GM21423 (cell line): ENCODE measurements at regions not wholly inside any gene's neighbourhood (a gene's known extent, or its start where the extent isn't known, plus 50 kb on each side); places are given as distances from the start of the nearest gene placed in this dataset.

Experiments
- ATAC-seq: cut with Tn5 transposase; IDR thresholded peaks from one replicate; pipeline ENCODE4 v1.9.1; 2021; ENCODE audit warnings: mild to moderate bottlenecking, moderate library complexity; ENCODE audit not compliant: unreplicated experiment

- no peak for ATAC-seq
Observed at GRCh38 chr16:80055831-80056230, 455.3 kb upstream of the MAF start.

- no peak for ATAC-seq
Observed at GRCh38 chr16:80054647-80055046, 454.1 kb upstream of the MAF start.

DNA sequence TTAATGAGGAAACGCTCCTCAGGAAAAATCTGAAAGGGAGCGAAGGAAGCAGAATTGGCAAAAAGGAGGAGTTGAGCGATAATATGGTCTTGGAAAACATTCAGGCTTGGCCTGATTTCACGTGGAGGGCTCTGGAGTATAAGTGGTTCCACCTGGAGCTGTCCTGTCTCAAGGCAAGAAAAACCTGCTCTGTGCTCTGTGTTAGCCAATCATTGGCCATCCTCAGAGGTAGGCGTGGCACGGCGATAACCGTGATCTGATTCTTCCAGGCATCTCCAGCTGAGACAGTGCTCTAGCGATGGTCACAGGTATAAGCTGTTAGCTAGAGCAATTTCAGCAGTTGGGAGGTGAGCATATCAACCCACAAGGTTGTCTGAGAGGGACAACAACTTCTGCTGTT, 450.5 kb upstream of the MAF start:
- no peak for ATAC-seq

- no peak for ATAC-seq
Observed at GRCh38 chr16:80048250-80048649, 447.7 kb upstream of the MAF start.

DNA sequence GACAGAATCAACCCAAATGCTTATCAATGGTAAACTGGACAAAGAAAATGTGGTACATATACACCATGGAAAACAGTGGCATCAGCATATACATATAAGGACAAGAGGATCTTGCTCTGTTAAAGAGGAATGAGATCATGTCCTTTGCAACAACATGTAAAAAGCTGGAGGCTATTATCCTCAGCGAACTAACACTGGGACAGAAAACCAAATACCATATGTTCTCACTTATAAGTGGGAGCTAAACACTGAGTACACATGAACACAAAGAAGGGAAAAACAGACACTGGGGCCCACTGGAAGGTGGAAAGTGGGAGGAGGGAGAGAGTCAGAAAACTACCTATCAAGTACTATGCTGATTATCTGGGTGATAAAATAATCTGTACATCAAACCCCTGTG, 447.3 kb upstream of the MAF start:
- no peak for ATAC-seq

- ATAC-seq, result no peak
Observed at GRCh38 chr16:80046848-80047247, 446.3 kb upstream of the MAF start.

GRCh38 chr16:80046261-80046660, 445.7 kb upstream of the MAF start:
- no peak for ATAC-seq

DNA sequence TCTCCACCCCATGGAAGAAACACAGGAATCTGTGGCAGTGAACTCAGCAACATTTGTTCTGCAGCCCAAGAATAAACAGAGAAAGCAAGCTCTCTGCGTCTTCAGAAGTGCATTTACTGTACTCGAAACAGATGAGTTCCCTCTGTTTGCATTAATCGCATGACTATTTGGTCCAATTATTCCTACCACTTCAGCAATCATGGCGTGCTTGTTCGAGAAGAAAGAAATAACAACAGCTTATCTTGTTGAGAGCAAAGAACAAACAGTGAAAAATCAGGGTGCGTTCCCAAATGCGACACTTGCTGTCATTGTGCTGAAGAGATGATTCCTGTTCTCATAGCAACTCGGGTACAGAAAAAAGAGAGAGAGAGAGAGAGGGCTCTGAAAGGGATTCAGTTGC, 445.3 kb upstream of the MAF start:
- ATAC-seq, result no peak

GRCh38 chr16:80041410-80041809, 440.9 kb upstream of the MAF start:
- ATAC-seq, result no peak

- no peak for ATAC-seq
Observed at GRCh38 chr16:80040814-80041213, 440.3 kb upstream of the MAF start.

DNA sequence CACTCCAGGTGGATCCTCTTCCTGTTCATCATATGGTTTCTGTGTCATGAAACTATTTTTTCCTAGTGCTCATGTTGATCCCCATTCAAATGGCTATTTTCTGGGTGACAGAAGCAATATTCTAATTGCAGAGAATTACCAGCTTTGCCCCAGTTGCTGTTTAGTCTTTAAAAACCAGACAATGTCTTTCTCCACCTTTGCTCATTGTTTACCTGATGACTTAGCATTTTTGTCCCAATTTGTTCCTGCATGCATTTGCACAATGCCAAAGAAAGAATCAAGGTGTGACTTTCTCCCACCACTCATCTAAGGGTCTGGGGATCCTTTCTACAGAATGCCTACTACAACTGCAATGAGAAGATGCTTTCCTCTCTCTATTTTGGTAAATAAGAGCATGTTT, 439.9 kb upstream of the MAF start:
- no peak for ATAC-seq

GRCh38 chr16:80039777-80040176, 439.2 kb upstream of the MAF start:
- ATAC-seq, result no peak

DNA sequence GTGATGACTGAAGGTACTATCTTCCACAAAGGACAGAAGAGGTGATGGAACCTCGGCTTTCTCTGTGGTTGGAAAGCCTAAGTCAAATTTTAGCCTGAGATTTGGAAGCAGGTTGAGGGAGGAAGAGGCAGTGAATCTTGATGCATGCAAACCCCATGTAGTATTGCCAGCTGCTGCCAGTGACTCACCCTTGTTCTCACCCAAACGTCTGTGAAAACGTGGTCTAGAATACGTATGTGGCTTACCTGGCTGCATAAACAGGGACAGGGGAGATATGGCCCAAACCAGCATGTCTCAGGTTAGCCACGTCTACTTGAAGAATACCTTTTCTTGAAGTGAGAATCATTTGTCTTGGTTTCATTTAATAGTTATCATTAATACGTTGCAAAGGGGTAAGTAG, 438.0 kb upstream of the MAF start:
- ATAC-seq, result no peak

GRCh38 chr16:80034948-80035663, 434.6 kb upstream of the MAF start:
- ATAC-seq, result no peak

DNA sequence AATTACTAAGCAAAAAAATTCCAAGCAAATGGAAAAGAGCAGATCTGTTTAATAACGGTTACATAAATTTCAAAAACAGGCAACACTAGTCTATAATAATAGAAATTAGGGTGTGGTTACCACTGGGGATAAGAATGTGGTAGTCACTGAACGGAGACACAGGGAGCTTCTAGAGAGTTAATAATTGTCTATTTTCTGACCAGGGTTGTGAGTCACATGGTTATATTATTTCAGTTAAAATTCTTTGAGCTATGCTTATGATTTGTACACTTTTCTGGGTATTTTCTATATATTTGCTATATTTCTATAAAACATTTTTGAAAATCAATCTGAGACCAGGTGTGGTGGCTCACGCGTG, 433.9 kb upstream of the MAF start:
- no peak for ATAC-seq

DNA sequence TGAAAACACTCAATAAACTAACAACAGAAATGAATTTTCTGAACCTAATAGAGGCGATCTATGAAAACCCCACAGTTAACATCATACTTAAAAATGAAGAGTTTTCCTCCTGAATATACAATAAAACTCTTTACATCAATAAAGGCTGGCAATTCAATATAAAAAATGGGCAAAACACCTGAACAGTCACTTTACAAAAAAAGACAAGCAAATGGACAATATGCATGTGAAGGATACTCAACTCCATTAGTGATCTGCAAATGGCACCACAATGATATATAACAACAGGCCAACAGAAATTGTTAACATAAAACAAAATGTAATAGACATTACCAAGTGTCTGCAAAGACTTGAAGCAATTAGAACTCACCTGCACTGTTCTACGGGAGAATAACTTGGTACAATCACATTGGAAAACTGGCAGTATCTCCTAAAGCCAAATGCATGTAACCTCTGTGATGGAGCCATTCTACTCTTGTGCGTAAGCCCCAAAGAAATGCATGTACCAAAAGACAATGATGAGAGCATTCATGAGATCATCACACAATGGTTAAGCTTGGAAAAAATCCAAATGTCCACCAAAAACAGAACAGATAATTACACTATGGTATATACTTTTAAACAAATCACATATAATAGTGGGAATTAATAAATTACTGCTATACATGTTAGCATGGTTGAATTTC, 433.4 kb upstream of the MAF start:
- no peak for ATAC-seq

DNA sequence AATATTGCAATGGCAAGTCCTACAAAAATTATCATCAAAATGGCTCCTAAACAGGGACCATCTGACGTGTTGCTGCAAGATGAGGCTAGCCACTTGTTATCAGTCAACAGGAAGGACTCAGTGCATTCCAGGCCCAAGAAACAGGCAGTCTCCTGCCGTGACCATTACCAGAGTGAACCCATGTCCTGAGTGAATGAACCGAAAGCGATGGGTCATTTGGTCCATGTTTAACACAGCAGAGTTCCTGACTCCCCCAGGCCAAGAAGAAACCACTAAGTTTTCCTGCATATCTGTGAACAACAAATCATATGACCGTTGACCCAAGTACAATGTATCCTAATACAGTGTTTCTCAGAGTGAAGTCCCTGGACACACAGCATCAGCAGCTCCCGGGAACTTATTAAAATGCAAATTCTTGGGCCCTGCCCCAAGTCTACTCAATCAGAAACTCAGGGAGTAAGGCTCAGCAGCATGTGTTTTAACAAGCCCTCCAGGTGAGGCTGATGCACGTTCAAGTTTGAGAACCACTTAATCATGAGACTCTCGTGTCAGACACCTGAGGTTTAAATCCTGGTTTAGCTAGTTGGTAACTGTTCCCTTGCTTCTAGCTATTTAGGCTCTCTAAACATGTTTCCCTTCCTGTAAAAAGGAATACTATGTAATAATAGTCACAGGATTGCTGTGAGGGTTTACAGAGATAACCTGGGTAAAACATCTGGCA, 429.4 kb upstream of the MAF start:
- ATAC-seq, result no peak

GRCh38 chr16:80029381-80029630, 428.8 kb upstream of the MAF start:
- ATAC-seq, result no peak

- ATAC-seq, result no peak
Observed at GRCh38 chr16:80028581-80029380, 428.2 kb upstream of the MAF start.

DNA sequence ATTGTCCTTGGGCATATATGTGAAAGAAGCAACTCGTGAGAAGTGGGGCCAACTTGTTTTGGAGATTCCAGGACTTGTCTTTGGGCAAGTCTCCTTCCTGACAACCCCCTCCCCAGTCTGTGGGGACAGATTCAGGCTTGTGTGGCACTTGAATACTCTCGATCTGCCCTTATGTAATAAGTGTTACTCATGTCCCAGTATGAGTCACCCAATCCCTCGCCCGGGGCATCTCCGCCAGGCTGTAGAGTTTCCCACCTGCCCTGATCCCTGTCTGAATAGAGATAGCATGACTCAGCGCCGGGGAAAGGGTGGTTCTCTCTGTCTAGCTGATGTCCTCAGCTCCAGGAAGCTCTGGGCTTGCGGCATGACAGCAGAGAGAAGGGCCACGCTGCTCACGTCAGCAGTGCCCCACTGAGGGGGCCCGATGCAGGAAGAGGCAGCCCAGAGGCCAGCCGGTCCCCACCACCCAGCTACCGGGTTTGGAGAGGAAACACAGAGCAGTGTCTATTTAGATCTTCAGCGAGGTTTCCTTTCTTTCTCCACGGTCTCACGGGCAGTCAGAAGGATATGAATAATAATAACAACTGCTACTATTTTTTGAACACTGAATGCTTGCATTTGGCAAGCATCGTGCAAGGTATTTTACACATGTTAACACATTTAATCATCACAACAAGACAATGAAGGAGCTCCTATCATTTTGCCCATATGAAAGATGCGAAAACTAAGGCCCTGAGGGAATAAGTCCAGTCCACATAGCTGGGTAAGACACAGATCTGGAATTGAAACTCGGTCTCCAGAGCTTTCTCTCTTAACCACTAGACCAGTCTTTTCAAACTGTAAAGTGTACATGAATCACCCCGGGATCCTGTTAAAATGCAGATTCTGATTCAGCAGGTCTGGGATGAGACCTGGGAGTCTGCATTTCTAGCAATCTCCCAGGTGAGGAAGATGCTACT, 426.7 kb upstream of the MAF start:
- ATAC-seq, result peak; percentile 71

DNA sequence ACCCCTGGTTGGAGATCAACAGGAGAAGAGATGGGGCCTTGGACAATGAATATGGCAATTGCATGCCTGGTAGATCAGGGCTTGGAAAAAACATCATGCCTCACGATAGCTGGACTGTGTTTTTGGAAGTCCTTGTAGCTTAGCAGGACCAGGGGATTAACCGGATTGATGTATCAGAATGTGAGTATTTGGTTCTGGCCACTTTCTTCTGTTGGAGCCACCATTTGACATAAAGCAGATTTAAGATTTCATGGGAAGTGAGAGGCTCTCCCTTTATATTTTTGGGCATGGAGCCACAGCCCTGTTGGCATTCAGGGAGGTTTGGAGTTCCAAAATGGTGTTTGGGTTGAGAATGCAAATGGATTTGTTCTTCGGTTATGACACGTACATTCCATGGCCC, 424.7 kb upstream of the MAF start:
- ATAC-seq, result no peak
